ENCODE measurements at regions not wholly inside any gene's neighbourhood (a gene's known extent, or its start where the extent isn't known, plus 50 kb on each side); places are given as distances from the start of the nearest gene placed in this dataset.

- TF ChIP-seq CTCF (IDR thresholded peaks at IDR 0.05 in 4 of 5, conservative IDR thresholded peaks at IDR 0.05 in 1 of 5), result no peak
- TF ChIP-seq POLR2A (IDR thresholded peaks at IDR 0.05), result no peak
These were observed 123.7 kb downstream of the UBE2U start for GRCh38 chr1:64327119-64327518.

Measured in gastrocnemius medialis (tissue), 4 donors.